ENCODE measurements at regions not wholly inside any gene's neighbourhood (a gene's known extent, or its start where the extent isn't known, plus 50 kb on each side); places are given as distances from the start of the nearest gene placed in this dataset.

DNA sequence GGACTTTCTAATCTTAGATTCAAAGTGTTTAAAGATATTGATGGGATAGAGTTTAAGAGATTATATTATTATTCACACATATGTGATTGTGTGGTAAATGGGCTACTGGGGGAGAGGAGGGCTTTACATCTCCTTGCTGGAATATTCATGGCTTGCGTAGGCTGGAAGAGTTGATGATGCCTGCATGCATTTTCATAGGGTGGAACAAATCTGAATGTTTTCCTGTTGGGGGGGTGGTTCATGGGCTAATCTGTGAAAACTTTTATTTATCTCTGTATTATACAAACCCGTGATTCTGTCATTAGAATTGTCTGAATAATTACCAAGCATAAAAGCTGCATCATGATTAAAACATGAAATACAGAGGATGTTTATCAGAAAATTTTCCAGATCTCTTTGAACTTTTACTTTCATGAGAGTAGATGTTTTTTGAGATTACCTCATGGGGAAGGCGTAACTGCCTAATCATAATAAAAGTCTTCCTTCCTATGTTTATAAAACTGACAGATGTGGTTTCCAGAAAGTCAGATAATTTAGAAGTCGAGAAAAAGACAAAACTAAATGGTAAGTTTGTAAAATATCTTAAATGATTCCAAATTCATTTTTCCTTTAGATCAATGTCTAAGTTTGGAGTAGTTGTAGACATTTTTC, 1185.4 kb upstream of the SEMA6A start:
- TF ChIP-seq JUN (CRISPR knock-in tag; IDR thresholded peaks at IDR 0.05) (no peak), ZBTB21 (CRISPR knock-in tag; IDR thresholded peaks at IDR 0.05; ENCODE audit: borderline replicate concordance) (no peak)
- TF ChIP-seq, protein P1, sequence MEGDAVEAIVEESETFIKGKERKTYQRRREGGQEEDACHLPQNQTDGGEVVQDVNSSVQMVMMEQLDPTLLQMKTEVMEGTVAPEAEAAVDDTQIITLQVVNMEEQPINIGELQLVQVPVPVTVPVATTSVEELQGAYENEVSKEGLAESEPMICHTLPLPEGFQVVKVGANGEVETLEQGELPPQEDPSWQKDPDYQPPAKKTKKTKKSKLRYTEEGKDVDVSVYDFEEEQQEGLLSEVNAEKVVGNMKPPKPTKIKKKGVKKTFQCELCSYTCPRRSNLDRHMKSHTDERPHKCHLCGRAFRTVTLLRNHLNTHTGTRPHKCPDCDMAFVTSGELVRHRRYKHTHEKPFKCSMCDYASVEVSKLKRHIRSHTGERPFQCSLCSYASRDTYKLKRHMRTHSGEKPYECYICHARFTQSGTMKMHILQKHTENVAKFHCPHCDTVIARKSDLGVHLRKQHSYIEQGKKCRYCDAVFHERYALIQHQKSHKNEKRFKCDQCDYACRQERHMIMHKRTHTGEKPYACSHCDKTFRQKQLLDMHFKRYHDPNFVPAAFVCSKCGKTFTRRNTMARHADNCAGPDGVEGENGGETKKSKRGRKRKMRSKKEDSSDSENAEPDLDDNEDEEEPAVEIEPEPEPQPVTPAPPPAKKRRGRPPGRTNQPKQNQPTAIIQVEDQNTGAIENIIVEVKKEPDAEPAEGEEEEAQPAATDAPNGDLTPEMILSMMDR (IDR thresholded peaks at IDR 0.05): no peak
- TF ChIP-seq, protein P2, sequence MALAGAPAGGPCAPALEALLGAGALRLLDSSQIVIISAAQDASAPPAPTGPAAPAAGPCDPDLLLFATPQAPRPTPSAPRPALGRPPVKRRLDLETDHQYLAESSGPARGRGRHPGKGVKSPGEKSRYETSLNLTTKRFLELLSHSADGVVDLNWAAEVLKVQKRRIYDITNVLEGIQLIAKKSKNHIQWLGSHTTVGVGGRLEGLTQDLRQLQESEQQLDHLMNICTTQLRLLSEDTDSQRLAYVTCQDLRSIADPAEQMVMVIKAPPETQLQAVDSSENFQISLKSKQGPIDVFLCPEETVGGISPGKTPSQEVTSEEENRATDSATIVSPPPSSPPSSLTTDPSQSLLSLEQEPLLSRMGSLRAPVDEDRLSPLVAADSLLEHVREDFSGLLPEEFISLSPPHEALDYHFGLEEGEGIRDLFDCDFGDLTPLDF (CRISPR knock-in tag; IDR thresholded peaks at IDR 0.05): no peak
- TF ChIP-seq, protein P3, sequence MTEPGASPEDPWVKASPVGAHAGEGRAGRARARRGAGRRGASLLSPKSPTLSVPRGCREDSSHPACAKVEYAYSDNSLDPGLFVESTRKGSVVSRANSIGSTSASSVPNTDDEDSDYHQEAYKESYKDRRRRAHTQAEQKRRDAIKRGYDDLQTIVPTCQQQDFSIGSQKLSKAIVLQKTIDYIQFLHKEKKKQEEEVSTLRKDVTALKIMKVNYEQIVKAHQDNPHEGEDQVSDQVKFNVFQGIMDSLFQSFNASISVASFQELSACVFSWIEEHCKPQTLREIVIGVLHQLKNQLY (CRISPR knock-in tag; IDR thresholded peaks at IDR 0.05): no peak
